PC-3 (cell line): ENCODE measurements at regions not wholly inside any gene's neighbourhood (a gene's known extent, or its start where the extent isn't known, plus 50 kb on each side); places are given as distances from the start of the nearest gene placed in this dataset.
"Not testable (repeated sequence)": the region's sequence is repeated elsewhere in the genome, so short reads cannot be mapped to it uniquely, and the experiment has no call there.

Source experiments
- ATAC-seq: fragments of 200-7000 bp; cut with Tn5 transposase; 2 replicates; pipeline ENCODE4 v1.9.1; 2020; ENCODE audit warnings: mild to moderate bottlenecking, moderate library complexity
- BruUV-seq: library from RNA; stranded (reverse); fragments of 400-500 nt; replicated peaks from 2 replicates; lab custom pipeline; 2021; lab: Mats Ljungman, UMichigan
- CTCF ChIA-PET: fragments of 300-600 bp; sonication (Branson Sonifier 250); formaldehyde crosslinking; loops from one replicate; lab custom pipeline; 2022; ENCODE audit warnings: antibody characterized with exemption; lab: Charles Lee
- POLR2A ChIA-PET: fragments of 300-600 bp; sonication (Branson Sonifier 250); formaldehyde crosslinking; loops from one replicate; lab custom pipeline; 2022; ENCODE audit warnings: antibody characterized with exemption; ENCODE audit not compliant: unreplicated experiment; lab: Charles Lee
- DNase-seq: peaks from one replicate; pipeline ENCODE4 v3.0.0-alpha.2; 2015
- H2AFZ ChIP-seq: fragments of 300-600 bp; sonication (generic); 2 replicates; pipeline ENCODE4 v1.6.0; 2016; ENCODE audit warnings: antibody characterized with exemption, low read length
- H3F3A ChIP-seq: fragments of 300-600 bp; sonication (generic); one replicate; pipeline ENCODE4 v1.6.0; 2017; ENCODE audit warnings: antibody characterized with exemption, low read length, control low read depth, mild to moderate bottlenecking; ENCODE audit not compliant: unreplicated experiment
- H3K27ac ChIP-seq: fragments of 300-600 bp; sonication (generic); 2 replicates; pipeline ENCODE4 v1.5.1; 2016; ENCODE audit warnings: mild to moderate bottlenecking, low read length
- H3K27me3 ChIP-seq: fragments of 300-600 bp; sonication (generic); 2 replicates; pipeline ENCODE4 v1.6.1; 2016; ENCODE audit warnings: low read length, mixed read lengths
- H3K36me3 ChIP-seq: fragments of 300-600 bp; sonication (generic); 2 replicates; pipeline ENCODE4 v1.6.1; 2016; ENCODE audit warnings: low read depth, mixed run types, low read length, mixed read lengths
- H3K4me1 ChIP-seq: fragments of 300-600 bp; sonication (generic); 2 replicates; pipeline ENCODE4 v1.5.1; 2016; ENCODE audit warnings: low read length; ENCODE audit not compliant: insufficient read depth
- H3K4me2 ChIP-seq: fragments of 300-600 bp; sonication (generic); 2 replicates; pipeline ENCODE4 v1.6.0; 2016; ENCODE audit warnings: low read length
- H3K4me3 ChIP-seq: fragments of 300-600 bp; sonication (generic); 2 replicates; pipeline ENCODE4 v1.5.1; 2016; ENCODE audit warnings: mild to moderate bottlenecking, low read length, mixed read lengths
- H3K79me2 ChIP-seq: fragments of 300-600 bp; sonication (generic); 2 replicates; pipeline ENCODE4 v1.6.1; 2017; ENCODE audit warnings: low read length, mixed read lengths
- H3K9ac ChIP-seq: fragments of 300-600 bp; sonication (generic); 2 replicates; pipeline ENCODE4 v1.6.0; 2016; ENCODE audit warnings: mild to moderate bottlenecking, low read length
- H3K9me2 ChIP-seq: fragments of 300-600 bp; sonication (generic); replicated peaks from 2 replicates; pipeline ENCODE4 v1.6.1; 2016; ENCODE audit warnings: mixed run types, low read length, mixed read lengths
- H3K9me3 ChIP-seq: fragments of 300-600 bp; sonication (generic); 2 replicates; pipeline ENCODE4 v1.6.1; 2016; ENCODE audit warnings: low read length, mixed read lengths
- H4K20me1 ChIP-seq: fragments of 300-600 bp; sonication (generic); 2 replicates; pipeline ENCODE4 v1.6.1; 2016; ENCODE audit warnings: low read length, mixed read lengths
- EZH2 ChIP-seq: fragments of 300-600 bp; sonication (generic); IDR thresholded peaks from one replicate; pipeline ENCODE4 v1.6.1; 2017; ENCODE audit warnings: antibody characterized with exemption, mild to moderate bottlenecking, low read length; ENCODE audit not compliant: unreplicated experiment
- EZH2phosphoT487 ChIP-seq: fragments of 300-600 bp; sonication (generic); IDR thresholded peaks from 2 replicates; pipeline ENCODE4 v1.6.1; 2018; ENCODE audit warnings: mild to moderate bottlenecking, antibody characterized with exemption, low read length, borderline replicate concordance
- intact Hi-C: fragments of 100-400 bp; cut with micrococcal nuclease; formaldehyde crosslinking; loops from 2 replicates; pipeline ENCODE4 v1.9.0; 2023
- TF ChIP-seq, protein P1 (sequence below): fragments of 300-600 bp; sonication (generic); conservative IDR thresholded peaks from 2 replicates; pipeline ENCODE4 v1.5.1; 2017; ENCODE audit warnings: antibody characterized with exemption, low read depth, mild to moderate bottlenecking, low read length

DNA sequence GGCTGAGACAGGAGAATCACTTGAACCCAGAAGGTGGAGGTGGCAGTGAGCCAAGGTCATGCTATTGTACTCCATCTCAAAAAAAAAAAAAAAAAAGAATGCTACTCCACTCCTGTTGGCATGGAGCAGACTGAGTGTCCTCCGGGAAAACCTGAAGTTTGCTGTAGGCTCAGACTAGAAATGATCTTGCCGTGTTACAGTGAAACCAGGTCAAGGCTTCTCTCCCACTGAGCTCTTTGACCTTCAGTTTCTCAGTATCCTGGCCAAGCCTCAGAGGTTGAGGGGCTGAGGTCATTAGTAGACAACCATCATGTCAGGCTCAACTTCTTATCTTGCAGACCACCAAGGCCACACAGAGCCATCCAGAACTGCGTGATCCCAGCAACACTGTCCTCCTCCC lies 348.6 kb upstream of the ZNF32 start:
- Histone ChIP-seq H3K27ac (no peak overlapping the region), H2AFZ (no peak overlapping the region), H3F3A (no peaks in the 10 kb centered on the region), H3K4me1 (no peaks in the 10 kb centered on the region), H3K27me3 (peaks cover 5% of the 10 kb centered on the region; the same call in 1 of the 2 replicates), H3K79me2 (no peaks in the 10 kb centered on the region), H3K9ac (no peak overlapping the region), H3K4me3 (no peak overlapping the region), H3K4me2 (no peak overlapping the region), H3K36me3 (no peaks in the 10 kb centered on the region), H3K9me2 (no peaks in the 10 kb centered on the region), H4K20me1 (no peaks in the 10 kb centered on the region), H3K9me3 (no peaks in the 10 kb centered on the region)
- ChIA-PET CTCF (no interaction called here), POLR2A (no interaction called here)
- intact Hi-C loops: no loop called here
- no peak for ATAC-seq
- TF ChIP-seq EZH2phosphoT487 (no peak), EZH2 (no peak)
- TF ChIP-seq, protein P1, sequence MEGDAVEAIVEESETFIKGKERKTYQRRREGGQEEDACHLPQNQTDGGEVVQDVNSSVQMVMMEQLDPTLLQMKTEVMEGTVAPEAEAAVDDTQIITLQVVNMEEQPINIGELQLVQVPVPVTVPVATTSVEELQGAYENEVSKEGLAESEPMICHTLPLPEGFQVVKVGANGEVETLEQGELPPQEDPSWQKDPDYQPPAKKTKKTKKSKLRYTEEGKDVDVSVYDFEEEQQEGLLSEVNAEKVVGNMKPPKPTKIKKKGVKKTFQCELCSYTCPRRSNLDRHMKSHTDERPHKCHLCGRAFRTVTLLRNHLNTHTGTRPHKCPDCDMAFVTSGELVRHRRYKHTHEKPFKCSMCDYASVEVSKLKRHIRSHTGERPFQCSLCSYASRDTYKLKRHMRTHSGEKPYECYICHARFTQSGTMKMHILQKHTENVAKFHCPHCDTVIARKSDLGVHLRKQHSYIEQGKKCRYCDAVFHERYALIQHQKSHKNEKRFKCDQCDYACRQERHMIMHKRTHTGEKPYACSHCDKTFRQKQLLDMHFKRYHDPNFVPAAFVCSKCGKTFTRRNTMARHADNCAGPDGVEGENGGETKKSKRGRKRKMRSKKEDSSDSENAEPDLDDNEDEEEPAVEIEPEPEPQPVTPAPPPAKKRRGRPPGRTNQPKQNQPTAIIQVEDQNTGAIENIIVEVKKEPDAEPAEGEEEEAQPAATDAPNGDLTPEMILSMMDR: no peak
- BruUV-seq: no TSS peak
- no peak for DNase-seq

DNA sequence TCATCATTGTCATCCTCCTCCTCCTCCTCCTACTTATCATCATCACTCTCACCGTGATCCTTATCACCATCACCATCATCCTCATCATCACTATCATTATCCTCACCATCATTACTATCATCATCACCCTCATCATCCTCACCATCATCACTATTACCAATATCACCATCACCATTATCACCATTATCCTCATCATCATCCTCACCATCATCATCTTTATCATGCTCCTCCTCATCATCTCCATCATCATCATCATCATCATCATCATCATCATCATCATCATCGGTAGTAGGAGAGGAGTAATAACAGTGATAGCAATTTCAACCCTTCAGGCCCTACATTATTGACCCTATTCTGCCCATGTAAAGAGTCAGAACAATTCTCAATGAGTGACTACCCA lies 345.9 kb upstream of the ZNF32 start:
- TF ChIP-seq EZH2phosphoT487 (no peak), EZH2 (no peak)
- TF ChIP-seq, protein P1: no peak
- DNase-seq: no peak
- peaks cover 2% of the 10 kb centered on the region; the same call in 1 of the 2 replicates for H3K27me3 ChIP-seq
- no peak overlapping the region for H3K27ac ChIP-seq
- ATAC-seq: no peak
- POLR2A ChIA-PET: no interaction called here
- H4K20me1 ChIP-seq: no peaks in the 10 kb centered on the region
- H3K4me1 ChIP-seq: no peaks in the 10 kb centered on the region
- H3K79me2 ChIP-seq: no peaks in the 10 kb centered on the region
- CTCF ChIA-PET: no interaction called here
- no peak overlapping the region for H2AFZ ChIP-seq
- no peak overlapping the region for H3K4me2 ChIP-seq
- no peaks in the 10 kb centered on the region for H3K9me3 ChIP-seq
- no peak overlapping the region for H3K4me3 ChIP-seq
- H3F3A ChIP-seq: no peaks in the 10 kb centered on the region
- no TSS peak for BruUV-seq
- H3K36me3 ChIP-seq: no peaks in the 10 kb centered on the region
- intact Hi-C loops: no loop called here
- no peaks in the 10 kb centered on the region for H3K9me2 ChIP-seq
- H3K9ac ChIP-seq: no peak overlapping the region

- DNase-seq, H3K4me3 ChIP-seq, H2AFZ ChIP-seq, H3K9me3 ChIP-seq, H3K9me2 ChIP-seq, H3K79me2 ChIP-seq, CTCF ChIA-PET, POLR2A ChIA-PET, H3K4me2 ChIP-seq, ATAC-seq, H3K27ac ChIP-seq, H3K27me3 ChIP-seq, H3K36me3 ChIP-seq, BruUV-seq, H3K9ac ChIP-seq, H4K20me1 ChIP-seq, H3K4me1 ChIP-seq, H3F3A ChIP-seq, intact Hi-C loops: not testable (repeated sequence)
These were observed 344.1 kb upstream of the ZNF32 start for GRCh38 chr10:43992816-43993215.
